ENCODE measurements at regions not wholly inside any gene's neighbourhood (a gene's known extent, or its start where the extent isn't known, plus 50 kb on each side); places are given as distances from the start of the nearest gene placed in this dataset.

DNA sequence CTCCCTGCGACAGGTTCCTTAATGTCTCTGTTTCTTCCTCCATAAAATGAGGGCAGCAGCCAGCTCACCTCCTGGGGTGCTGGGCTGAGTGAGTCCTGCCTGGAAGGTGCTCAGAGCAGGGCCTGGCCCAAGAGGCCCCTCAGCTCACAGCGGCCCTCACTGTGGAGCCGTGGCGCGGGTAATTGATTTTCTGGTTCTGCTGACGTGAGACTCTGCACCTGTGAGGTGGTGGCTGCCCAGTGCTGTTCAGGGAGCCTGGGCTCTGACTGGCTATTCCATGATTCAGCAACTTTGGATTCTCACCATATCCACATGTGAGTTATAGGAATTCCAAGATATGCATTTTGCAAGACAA lies 266.6 kb downstream of the ADGRD1 start:
- TF ChIP-seq POLR2AphosphoS5 (IDR thresholded peaks at IDR 0.05; ENCODE audit: low read depth, low read length): no peak
- no peak for TF ChIP-seq TAF1 (IDR thresholded peaks at IDR 0.05; ENCODE audit: borderline replicate concordance, low read depth, low read length)

Data from GM12892 (cell line).